Stimulated activated naive CD8-positive, alpha-beta T cell treated with anti-CD3 and anti-CD28 coated beads, Interleukin-15, Interleukin-2, amounts not matched to agents 100 ng/mL and 50 ng/mL, for 24 hours (primary cell): ENCODE measurements at regions not wholly inside any gene's neighbourhood (a gene's known extent, or its start where the extent isn't known, plus 50 kb on each side); places are given as distances from the start of the nearest gene placed in this dataset.

Experiments used
- H3K27ac Mint-ChIP-seq: one replicate; pipeline ENCODE4 v1.8.0; 2021; ENCODE audit warnings: mild to moderate bottlenecking, mixed read lengths
- H3K27me3 Mint-ChIP-seq: one replicate; pipeline ENCODE4 v1.8.0; 2021; ENCODE audit warnings: mixed read lengths
- H3K36me3 Mint-ChIP-seq: one replicate; pipeline ENCODE4 v1.8.0; 2021; ENCODE audit warnings: low read depth, mixed read lengths
- H3K4me1 Mint-ChIP-seq: one replicate; pipeline ENCODE4 v1.8.0; 2021; ENCODE audit warnings: low read depth, mixed read lengths
- H3K4me3 Mint-ChIP-seq: one replicate; pipeline ENCODE4 v1.8.0; 2021; ENCODE audit warnings: mild to moderate bottlenecking, mixed read lengths
- H3K9me3 Mint-ChIP-seq: one replicate; pipeline ENCODE4 v1.8.0; 2021; ENCODE audit warnings: mixed read lengths

DNA sequence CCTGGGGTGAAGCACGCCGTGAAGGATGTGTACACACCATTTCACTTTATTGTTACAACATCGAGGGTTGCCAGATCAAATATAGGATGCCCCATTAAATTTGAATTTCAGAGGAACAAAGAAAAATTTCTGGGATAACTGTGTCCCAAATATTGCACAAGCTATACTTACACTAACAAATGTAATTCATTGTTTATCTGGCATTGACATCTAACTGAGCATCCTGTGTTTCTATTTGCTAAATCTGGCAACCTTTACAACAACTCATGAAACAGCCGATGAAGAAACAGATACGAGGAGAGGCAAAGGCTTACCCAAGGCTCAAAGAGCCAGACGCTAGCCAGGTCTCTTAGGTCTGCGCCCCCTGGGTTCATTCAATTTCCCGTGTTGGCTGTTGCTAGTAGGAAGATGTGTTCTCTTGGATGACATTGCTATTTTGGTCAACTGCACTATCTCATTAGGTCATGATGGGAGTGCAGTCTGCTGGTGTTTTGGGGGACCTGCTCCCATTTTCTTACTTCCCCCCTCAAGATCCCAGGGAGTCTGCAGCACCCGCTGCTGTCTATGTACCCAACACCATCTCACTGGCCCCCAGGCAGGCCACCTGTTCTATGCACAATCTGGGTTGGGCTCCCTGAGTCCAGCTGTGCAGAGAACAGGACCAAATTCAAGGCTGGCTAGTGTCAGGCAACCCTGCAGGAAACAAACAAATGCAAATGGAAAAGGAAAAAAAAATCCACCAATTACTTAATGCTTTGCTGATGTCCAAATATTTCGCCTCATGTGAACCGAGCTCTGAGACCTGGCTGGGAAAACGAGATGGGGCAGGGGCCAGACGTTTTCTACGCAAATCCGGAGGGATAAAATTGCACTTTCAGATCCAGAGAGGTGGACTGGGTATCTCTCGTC, 560.9 kb downstream of the MIAT start:
- Mint-ChIP-seq H3K4me1 (no peaks in the 10 kb centered on the region), H3K4me3 (no peak overlapping the region), H3K27me3 (peaks cover 22% of the 10 kb centered on the region), H3K36me3 (no peaks in the 10 kb centered on the region), H3K9me3 (no peaks in the 10 kb centered on the region), H3K27ac (no peak overlapping the region)

DNA sequence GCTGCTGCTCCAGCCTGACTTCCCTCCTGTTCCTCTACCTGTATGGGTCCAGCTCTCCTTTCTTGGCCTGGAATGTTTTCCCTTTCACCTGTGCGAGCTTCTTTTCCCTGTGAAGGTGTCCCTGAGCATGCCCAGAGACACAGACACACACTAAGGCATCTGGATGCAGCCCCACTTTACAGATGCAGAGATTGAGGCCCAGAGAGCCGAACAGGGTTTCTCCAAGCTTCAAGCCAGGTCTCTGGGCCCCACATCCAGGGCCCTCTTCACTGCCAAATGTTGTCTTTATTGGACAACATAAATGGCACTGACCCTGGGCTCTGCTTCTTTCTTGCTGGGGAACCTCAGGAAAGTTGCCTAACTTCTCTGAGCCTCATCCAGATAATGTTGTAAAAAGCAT, 561.6 kb downstream of the MIAT start:
- Mint-ChIP-seq H3K4me1 (no peaks in the 10 kb centered on the region), H3K4me3 (no peak overlapping the region), H3K27me3 (peaks cover 18% of the 10 kb centered on the region), H3K27ac (no peak overlapping the region), H3K36me3 (no peaks in the 10 kb centered on the region), H3K9me3 (no peaks in the 10 kb centered on the region)

DNA sequence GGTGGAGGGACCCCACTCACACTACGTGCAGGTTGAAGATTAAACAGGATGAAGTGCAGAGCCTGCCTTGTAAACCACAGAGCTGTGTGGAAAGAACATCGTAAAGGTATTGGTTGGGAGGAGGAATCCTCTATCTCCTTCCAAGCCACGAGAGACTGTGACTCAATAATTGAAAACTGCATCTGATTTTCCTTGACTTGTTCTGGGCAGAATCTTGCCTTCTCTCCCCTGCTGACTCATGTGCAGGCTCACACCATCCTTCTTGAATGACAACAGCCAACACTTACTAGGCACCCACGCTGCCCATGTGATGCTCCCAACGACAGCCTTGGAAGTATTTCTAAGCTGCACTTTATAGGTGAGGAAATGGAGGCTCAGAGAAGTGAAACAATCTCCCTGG, 563.0 kb downstream of the MIAT start:
- no peak overlapping the region for H3K4me3 Mint-ChIP-seq
- no peak overlapping the region for H3K27ac Mint-ChIP-seq

DNA sequence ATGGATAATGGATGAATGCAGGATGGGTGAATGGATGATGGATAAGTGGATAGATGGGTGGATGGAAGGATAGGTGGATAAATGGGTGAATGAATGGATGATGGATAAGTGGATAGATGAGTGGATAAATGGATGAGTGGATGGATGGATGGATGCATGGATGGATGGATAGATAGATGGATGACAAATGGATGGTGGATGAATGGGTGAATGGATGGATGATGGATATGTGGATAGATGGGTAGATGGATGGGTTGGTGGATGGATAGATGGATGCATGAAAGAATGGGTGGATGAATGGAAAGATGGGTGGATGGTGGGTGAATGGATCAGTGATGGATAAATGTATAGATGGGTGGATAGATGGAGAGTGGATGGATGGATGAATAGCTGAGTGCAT, 564.8 kb downstream of the MIAT start:
- no peaks in the 10 kb centered on the region for H3K4me1 Mint-ChIP-seq
- H3K36me3 Mint-ChIP-seq = no peaks in the 10 kb centered on the region
- no peak overlapping the region for H3K27ac Mint-ChIP-seq
- peaks cover 19% of the 10 kb centered on the region for H3K27me3 Mint-ChIP-seq
- no peaks in the 10 kb centered on the region for H3K9me3 Mint-ChIP-seq
- H3K4me3 Mint-ChIP-seq = no peak overlapping the region

More for the DNA sequence above, 563.0 kb downstream of the MIAT start:
- Mint-ChIP-seq H3K4me1 (no peaks in the 10 kb centered on the region), H3K36me3 (no peaks in the 10 kb centered on the region), H3K27me3 (peaks cover 18% of the 10 kb centered on the region), H3K9me3 (no peaks in the 10 kb centered on the region)

GRCh38 chr22:27223317-27224177, 566.2 kb downstream of the MIAT start:
- peaks cover 10% of the 10 kb centered on the region for H3K27me3 Mint-ChIP-seq
- no peaks in the 10 kb centered on the region for H3K4me1 Mint-ChIP-seq
- no peak overlapping the region for H3K4me3 Mint-ChIP-seq
- H3K27ac Mint-ChIP-seq = no peak overlapping the region
- no peaks in the 10 kb centered on the region for H3K9me3 Mint-ChIP-seq
- H3K36me3 Mint-ChIP-seq = no peaks in the 10 kb centered on the region

- H3K4me1 Mint-ChIP-seq = no peaks in the 10 kb centered on the region
These were observed 567.3 kb downstream of the MIAT start for GRCh38 chr22:27224485-27225374.

DNA sequence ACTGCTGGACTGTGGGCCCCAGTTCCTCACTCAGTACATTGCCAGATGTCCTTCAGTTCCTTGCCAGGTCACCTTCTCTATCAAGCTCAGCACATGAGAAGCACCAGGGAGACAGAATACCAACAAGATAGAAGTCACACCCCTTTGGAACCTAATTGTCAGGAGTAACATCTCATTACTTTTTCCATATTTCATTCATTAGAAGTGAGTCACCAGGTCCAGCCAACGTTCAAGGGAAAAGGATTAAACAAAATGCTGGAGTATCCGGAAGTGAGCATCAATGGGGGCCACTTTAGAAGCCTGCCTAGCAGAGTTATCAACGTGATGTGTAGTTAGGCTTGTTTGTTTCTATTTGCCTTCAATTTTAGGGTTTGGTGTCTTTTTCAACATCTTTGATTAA, 569.3 kb downstream of the MIAT start:
- Mint-ChIP-seq H3K27me3 (peaks cover 6% of the 10 kb centered on the region), H3K27ac (no peak overlapping the region), H3K4me3 (no peak overlapping the region)

More at GRCh38 chr22:27224485-27225374, 567.3 kb downstream of the MIAT start:
- no peaks in the 10 kb centered on the region for H3K36me3 Mint-ChIP-seq
- H3K27me3 Mint-ChIP-seq = peaks cover 10% of the 10 kb centered on the region
- H3K4me3 Mint-ChIP-seq = no peak overlapping the region
- H3K9me3 Mint-ChIP-seq = no peaks in the 10 kb centered on the region
- no peak overlapping the region for H3K27ac Mint-ChIP-seq

DNA sequence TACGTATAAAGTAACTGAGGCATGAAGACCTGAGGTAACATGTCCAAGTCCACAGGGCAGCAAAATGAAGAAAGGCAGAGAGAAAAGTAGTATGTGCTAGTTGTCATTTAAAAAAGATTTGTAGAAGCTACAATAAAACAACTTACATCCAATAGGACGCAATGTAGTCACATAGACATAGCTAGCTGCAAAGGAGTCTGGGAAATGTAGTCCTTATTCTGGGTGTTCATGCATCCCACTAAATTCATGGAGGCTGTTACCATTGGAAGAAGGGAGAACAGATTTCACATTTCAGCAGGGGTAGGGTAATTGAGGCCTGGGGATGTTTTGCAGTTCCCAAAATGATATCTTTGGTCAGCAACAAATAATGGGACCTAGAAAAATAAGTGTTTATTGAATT, 571.4 kb downstream of the MIAT start:
- H3K9me3 Mint-ChIP-seq = no peaks in the 10 kb centered on the region
- no peaks in the 10 kb centered on the region for H3K4me1 Mint-ChIP-seq
- no peak overlapping the region for H3K27ac Mint-ChIP-seq
- no peak overlapping the region for H3K4me3 Mint-ChIP-seq
- no peaks in the 10 kb centered on the region for H3K36me3 Mint-ChIP-seq
- H3K27me3 Mint-ChIP-seq = peaks cover 14% of the 10 kb centered on the region

More for the DNA sequence above, 569.3 kb downstream of the MIAT start:
- Mint-ChIP-seq H3K36me3 (no peaks in the 10 kb centered on the region), H3K4me1 (no peaks in the 10 kb centered on the region), H3K9me3 (no peaks in the 10 kb centered on the region)

DNA sequence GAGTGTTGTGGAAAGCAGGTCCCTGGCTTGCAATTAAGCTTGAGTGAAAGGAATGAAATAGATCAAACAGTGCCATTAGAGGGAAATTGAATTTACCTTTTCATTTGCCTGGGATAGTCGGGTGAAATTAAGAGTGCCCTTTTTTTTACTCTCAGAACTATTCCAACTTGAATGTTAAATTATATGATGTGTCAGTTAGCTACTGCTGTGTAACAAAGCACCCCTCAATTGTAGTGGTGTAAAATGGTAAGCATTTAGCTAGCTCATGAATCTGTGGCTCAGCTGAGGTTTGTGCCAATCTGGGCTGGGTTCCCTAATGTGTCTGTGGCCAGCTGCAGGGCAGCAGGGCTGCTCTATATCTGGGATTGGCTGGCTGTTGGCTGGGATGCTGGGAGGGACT, 571.4 kb downstream of the MN1 start:
- no peaks in the 10 kb centered on the region for H3K36me3 Mint-ChIP-seq
- H3K9me3 Mint-ChIP-seq = no peaks in the 10 kb centered on the region
- no peaks in the 10 kb centered on the region for H3K4me1 Mint-ChIP-seq
- peaks cover 14% of the 10 kb centered on the region for H3K27me3 Mint-ChIP-seq
- no peak overlapping the region for H3K27ac Mint-ChIP-seq
- no peak overlapping the region for H3K4me3 Mint-ChIP-seq

GRCh38 chr22:27231266-27231665, 570.3 kb downstream of the MN1 start:
- H3K9me3 Mint-ChIP-seq = no peaks in the 10 kb centered on the region
- H3K4me1 Mint-ChIP-seq = no peaks in the 10 kb centered on the region
- no peaks in the 10 kb centered on the region for H3K36me3 Mint-ChIP-seq
- H3K4me3 Mint-ChIP-seq = no peak overlapping the region
- H3K27ac Mint-ChIP-seq = no peak overlapping the region
- H3K27me3 Mint-ChIP-seq = peaks cover 10% of the 10 kb centered on the region

GRCh38 chr22:27232077-27232476, 569.5 kb downstream of the MN1 start:
- H3K36me3 Mint-ChIP-seq = no peaks in the 10 kb centered on the region
- no peaks in the 10 kb centered on the region for H3K9me3 Mint-ChIP-seq
- no peaks in the 10 kb centered on the region for H3K4me1 Mint-ChIP-seq
- H3K27me3 Mint-ChIP-seq = peaks cover 8% of the 10 kb centered on the region
- no peak overlapping the region for H3K27ac Mint-ChIP-seq
- no peak overlapping the region for H3K4me3 Mint-ChIP-seq

DNA sequence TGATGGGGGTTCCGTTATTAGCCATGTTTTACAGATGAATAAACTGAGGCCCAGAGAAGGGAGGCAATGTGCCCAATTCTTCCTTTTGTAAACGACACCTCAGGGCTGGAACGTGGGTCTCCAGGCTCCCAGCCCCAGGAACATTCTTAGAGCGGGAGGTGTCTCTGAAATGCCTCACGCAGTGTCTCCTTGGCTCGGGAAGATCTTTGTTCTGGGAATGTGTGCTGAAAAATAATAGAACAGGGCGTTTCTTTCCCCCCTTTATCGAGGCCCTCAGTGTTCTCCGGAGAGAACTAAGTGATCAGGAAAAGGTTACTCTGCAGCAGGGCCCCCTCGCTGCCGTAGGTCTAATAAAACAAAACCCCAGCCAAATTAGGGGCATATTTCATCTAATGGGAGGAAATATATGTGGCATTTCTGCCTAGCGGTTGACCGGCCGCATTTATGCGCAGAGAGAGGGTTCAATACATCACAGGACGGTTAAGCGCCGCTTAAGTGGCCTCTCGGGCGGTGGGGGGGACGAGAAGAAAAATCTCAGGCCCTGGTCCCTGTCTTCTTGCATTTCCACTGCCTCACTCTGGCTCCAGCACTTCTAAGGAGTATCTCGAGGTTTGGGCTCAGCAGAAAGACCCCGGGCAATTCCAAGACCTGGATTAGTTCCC, 564.3 kb downstream of the MN1 start:
- H3K4me3 Mint-ChIP-seq = no peak overlapping the region
- no peak overlapping the region for H3K27ac Mint-ChIP-seq
- H3K36me3 Mint-ChIP-seq = no peaks in the 10 kb centered on the region
- H3K27me3 Mint-ChIP-seq = peaks cover 8% of the 10 kb centered on the region
- H3K4me1 Mint-ChIP-seq = no peaks in the 10 kb centered on the region
- no peaks in the 10 kb centered on the region for H3K9me3 Mint-ChIP-seq

DNA sequence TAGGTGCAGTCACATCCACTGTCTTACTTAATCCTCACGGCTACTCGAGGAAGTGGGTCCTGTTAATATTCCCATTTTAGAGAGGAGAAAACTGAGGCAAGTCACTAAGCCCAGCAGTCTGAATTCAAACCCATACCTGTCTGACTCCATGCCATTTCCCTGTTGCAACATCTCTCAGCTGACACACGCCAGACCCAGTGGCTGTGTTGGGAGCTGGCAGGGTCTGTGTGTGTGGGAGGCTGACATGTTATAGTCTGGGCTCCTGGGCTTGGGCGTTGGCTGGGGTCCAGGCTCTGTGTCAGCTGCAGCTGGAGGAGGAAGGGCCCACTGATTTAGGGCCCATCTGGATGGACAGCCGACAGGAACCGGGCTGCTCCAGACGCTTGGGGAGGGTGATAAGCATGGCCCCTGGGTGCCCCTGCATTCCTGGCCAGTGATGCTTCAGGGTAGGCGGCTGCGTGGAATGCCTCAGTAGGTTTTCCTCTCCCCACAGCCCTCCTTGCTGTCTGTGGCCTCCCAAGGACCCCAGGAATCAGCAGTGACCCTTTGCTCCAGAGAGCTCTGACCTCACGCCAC, 562.5 kb downstream of the MN1 start:
- no peaks in the 10 kb centered on the region for H3K9me3 Mint-ChIP-seq
- H3K4me1 Mint-ChIP-seq = no peaks in the 10 kb centered on the region
- H3K36me3 Mint-ChIP-seq = no peaks in the 10 kb centered on the region
- no peaks in the 10 kb centered on the region for H3K27me3 Mint-ChIP-seq
- H3K27ac Mint-ChIP-seq = no peak overlapping the region
- no peak overlapping the region for H3K4me3 Mint-ChIP-seq

GRCh38 chr22:27239520-27239919, 562.0 kb downstream of the MN1 start:
- H3K27me3 Mint-ChIP-seq = no peaks in the 10 kb centered on the region
- H3K4me1 Mint-ChIP-seq = no peaks in the 10 kb centered on the region
- H3K27ac Mint-ChIP-seq = no peak overlapping the region
- no peak overlapping the region for H3K4me3 Mint-ChIP-seq
- H3K9me3 Mint-ChIP-seq = no peaks in the 10 kb centered on the region
- no peaks in the 10 kb centered on the region for H3K36me3 Mint-ChIP-seq
